ENCODE measurements at regions not wholly inside any gene's neighbourhood (a gene's known extent, or its start where the extent isn't known, plus 50 kb on each side); places are given as distances from the start of the nearest gene placed in this dataset.

DNA sequence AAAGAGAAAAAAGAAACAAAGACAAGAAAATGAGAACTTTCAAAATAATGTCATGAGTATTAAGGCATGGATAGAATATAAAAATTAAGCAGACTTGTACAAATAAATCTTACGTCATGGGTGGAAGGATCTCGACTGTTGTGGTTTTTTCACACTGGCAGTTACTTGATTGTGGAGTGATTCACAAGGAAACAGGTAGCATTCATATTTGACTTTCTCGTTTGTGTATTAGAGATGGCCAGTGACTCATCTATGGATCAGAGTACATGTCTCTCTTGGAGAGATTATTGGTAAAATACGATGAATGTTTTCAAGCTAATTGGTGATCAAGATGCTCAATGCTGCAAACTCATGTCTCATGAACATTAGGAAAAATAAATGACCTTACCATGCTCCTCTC, 564.3 kb downstream of the GATA3 start:
- no peaks in the 10 kb centered on the region for H3K27me3 ChIP-seq (ENCODE audit: control insufficient read depth in 1 of 2, insufficient read depth in 2 of 2, low read length in 2 of 2)
- no peak overlapping the region for H3K4me3 ChIP-seq (ENCODE audit: low read length)
- Mint-ChIP-seq H3K9me3 (no peaks in the 10 kb centered on the region), H3K4me1 (ENCODE audit: low read depth) (peaks cover 11% of the 10 kb centered on the region), H3K4me3 (no peak overlapping the region), H3K27me3 (no peaks in the 10 kb centered on the region), H3K36me3 (ENCODE audit: low read depth) (no peaks in the 10 kb centered on the region), H3K27ac (no peak overlapping the region)
- H3K36me3 ChIP-seq (ENCODE audit: insufficient read depth, low read length) = no peaks in the 10 kb centered on the region
- TF ChIP-seq, protein P1, sequence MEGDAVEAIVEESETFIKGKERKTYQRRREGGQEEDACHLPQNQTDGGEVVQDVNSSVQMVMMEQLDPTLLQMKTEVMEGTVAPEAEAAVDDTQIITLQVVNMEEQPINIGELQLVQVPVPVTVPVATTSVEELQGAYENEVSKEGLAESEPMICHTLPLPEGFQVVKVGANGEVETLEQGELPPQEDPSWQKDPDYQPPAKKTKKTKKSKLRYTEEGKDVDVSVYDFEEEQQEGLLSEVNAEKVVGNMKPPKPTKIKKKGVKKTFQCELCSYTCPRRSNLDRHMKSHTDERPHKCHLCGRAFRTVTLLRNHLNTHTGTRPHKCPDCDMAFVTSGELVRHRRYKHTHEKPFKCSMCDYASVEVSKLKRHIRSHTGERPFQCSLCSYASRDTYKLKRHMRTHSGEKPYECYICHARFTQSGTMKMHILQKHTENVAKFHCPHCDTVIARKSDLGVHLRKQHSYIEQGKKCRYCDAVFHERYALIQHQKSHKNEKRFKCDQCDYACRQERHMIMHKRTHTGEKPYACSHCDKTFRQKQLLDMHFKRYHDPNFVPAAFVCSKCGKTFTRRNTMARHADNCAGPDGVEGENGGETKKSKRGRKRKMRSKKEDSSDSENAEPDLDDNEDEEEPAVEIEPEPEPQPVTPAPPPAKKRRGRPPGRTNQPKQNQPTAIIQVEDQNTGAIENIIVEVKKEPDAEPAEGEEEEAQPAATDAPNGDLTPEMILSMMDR (IDR thresholded peaks at IDR 0.05) = no peak
- ChIA-PET POLR2A (no interaction called here), CTCF (no interaction called here)
- no peaks in the 10 kb centered on the region for H3K9me3 ChIP-seq (ENCODE audit: control insufficient read depth in 1 of 2, insufficient read depth in 1 of 2, low read length in 2 of 2)
- intact Hi-C loops (cut with DNase I, micrococcal nuclease) = no loop called here
- ATAC-seq (ENCODE audit: poor library complexity) (no peak), DNase-seq (no peak)
- H3K4me1 ChIP-seq (ENCODE audit: insufficient read depth, low read length) = no peaks in the 10 kb centered on the region
- H3K27ac ChIP-seq (ENCODE audit: low read depth in 1 of 2, low read length in 2 of 2) = no peak overlapping the region

DNA sequence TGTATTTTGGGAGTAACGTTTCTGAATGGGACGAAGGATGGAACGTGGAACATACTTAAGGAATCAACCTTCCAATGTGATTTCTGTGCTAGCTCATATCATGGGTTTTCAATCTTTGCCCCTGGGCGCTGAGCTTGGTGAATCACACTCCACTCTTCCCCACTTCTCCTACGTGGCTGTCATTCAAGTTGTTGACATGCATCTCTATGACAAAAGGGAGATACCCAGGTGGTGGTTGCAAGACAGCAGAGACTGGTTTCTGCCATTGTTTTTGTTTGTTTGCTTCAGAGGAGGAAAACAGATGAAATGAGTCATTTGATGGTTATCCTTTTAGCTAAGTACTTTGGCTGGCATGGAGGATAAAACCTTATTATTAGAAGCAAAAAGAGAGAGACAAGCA, 573.9 kb downstream of the GATA3 start:
- CTCF ChIA-PET = no interaction called here
- ATAC-seq (ENCODE audit: poor library complexity) = no peak
- Histone ChIP-seq H3K9me3 (ENCODE audit: control insufficient read depth in 1 of 2, insufficient read depth in 1 of 2, low read length in 2 of 2) (no peaks in the 10 kb centered on the region), H3K36me3 (ENCODE audit: insufficient read depth, low read length) (no peaks in the 10 kb centered on the region), H3K27ac (ENCODE audit: low read depth in 1 of 2, low read length in 2 of 2) (no peak overlapping the region), H3K4me1 (ENCODE audit: insufficient read depth, low read length) (no peaks in the 10 kb centered on the region), H3K27me3 (ENCODE audit: control insufficient read depth in 1 of 2, insufficient read depth in 2 of 2, low read length in 2 of 2) (no peaks in the 10 kb centered on the region), H3K4me3 (ENCODE audit: low read length) (no peak overlapping the region)
- no peaks in the 10 kb centered on the region for H3K9me3 Mint-ChIP-seq
- no peak overlapping the region for H3K4me3 Mint-ChIP-seq
- intact Hi-C loops (cut with DNase I, micrococcal nuclease) = no loop called here
- H3K27me3 Mint-ChIP-seq = no peaks in the 10 kb centered on the region
- H3K36me3 Mint-ChIP-seq (ENCODE audit: low read depth) = no peaks in the 10 kb centered on the region
- no peak for DNase-seq
- TF ChIP-seq, protein P1 (IDR thresholded peaks at IDR 0.05) = no peak
- POLR2A ChIA-PET = no interaction called here
- no peaks in the 10 kb centered on the region for H3K4me1 Mint-ChIP-seq (ENCODE audit: low read depth)
- H3K27ac Mint-ChIP-seq = no peak overlapping the region

DNA sequence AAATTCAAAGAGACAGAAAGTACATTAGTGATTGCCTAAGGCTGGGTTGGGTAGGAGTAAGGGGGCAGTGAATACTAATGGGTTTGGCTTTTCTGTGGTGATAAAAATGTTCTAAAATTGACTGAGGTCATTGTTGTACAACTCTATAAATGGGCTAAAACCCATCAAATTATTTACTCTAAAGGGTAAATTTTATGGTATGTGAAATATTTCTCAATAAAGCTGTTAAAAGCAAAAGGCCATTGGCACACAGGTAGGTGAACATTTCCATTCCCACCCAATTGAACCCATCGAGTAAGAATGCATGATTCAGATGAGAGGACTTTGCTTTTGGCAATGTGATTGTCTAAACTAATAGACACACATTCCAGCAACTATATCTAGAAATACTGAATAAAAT, 579.4 kb downstream of the GATA3 start:
- no peaks in the 10 kb centered on the region for H3K4me1 Mint-ChIP-seq (ENCODE audit: low read depth)
- no peaks in the 10 kb centered on the region for H3K9me3 Mint-ChIP-seq
- no peaks in the 10 kb centered on the region for H3K27me3 Mint-ChIP-seq
- no peaks in the 10 kb centered on the region for H3K4me1 ChIP-seq (ENCODE audit: insufficient read depth, low read length)
- no peaks in the 10 kb centered on the region for H3K36me3 Mint-ChIP-seq (ENCODE audit: low read depth)
- TF ChIP-seq, protein P1 (IDR thresholded peaks at IDR 0.05) = no peak
- ChIA-PET CTCF (no interaction called here), POLR2A (no interaction called here)
- DNase-seq (no peak), ATAC-seq (ENCODE audit: poor library complexity) (no peak)
- H3K27ac ChIP-seq (ENCODE audit: low read depth in 1 of 2, low read length in 2 of 2) = no peak overlapping the region
- intact Hi-C loops (cut with DNase I, micrococcal nuclease) = no loop called here
- no peaks in the 10 kb centered on the region for H3K36me3 ChIP-seq (ENCODE audit: insufficient read depth, low read length)
- no peak overlapping the region for H3K4me3 Mint-ChIP-seq
- H3K27me3 ChIP-seq (ENCODE audit: control insufficient read depth in 1 of 2, insufficient read depth in 2 of 2, low read length in 2 of 2) = no peaks in the 10 kb centered on the region
- no peaks in the 10 kb centered on the region for H3K9me3 ChIP-seq (ENCODE audit: control insufficient read depth in 1 of 2, insufficient read depth in 1 of 2, low read length in 2 of 2)
- H3K4me3 ChIP-seq (ENCODE audit: low read length) = no peak overlapping the region
- no peak overlapping the region for H3K27ac Mint-ChIP-seq

All from CD4-positive, alpha-beta T cell (primary cell).